Neuronal stem cell (in vitro differentiated cells): ENCODE measurements at regions not wholly inside any gene's neighbourhood (a gene's known extent, or its start where the extent isn't known, plus 50 kb on each side); places are given as distances from the start of the nearest gene placed in this dataset.

ENCODE experiments used
- DNase-seq: peaks from one replicate; pipeline ENCODE4 v3.0.0-alpha.2; 2013; ENCODE audit warnings: low spot score
- H2AFZ ChIP-seq: one replicate; pipeline ENCODE4 v1.6.1; 2013; ENCODE audit warnings: mild to moderate bottlenecking, low read length, inconsistent platforms
- H2AK5ac ChIP-seq: 2 replicates; pipeline ENCODE4 v1.6.1; 2013; ENCODE audit warnings: low read depth, mild to moderate bottlenecking, inconsistent platforms, low read length, moderate library complexity, mixed read lengths
- H2BK120ac ChIP-seq: 2 replicates; pipeline ENCODE4 v1.6.1; 2013; ENCODE audit warnings: low read depth, mild to moderate bottlenecking, inconsistent platforms, low read length, moderate library complexity, mixed read lengths
- H2BK12ac ChIP-seq: one replicate; pipeline ENCODE4 v1.6.1; 2013; ENCODE audit warnings: low read length, inconsistent platforms
- H2BK15ac ChIP-seq: 2 replicates; pipeline ENCODE4 v1.6.1; 2013; ENCODE audit warnings: mild to moderate bottlenecking, low read length, inconsistent platforms, mixed read lengths
- H2BK5ac ChIP-seq: one replicate; pipeline ENCODE4 v1.6.1; 2013; ENCODE audit warnings: inconsistent platforms, mild to moderate bottlenecking, low read length, moderate library complexity
- H3K14ac ChIP-seq: one replicate; pipeline ENCODE4 v1.6.1; 2013; ENCODE audit warnings: low read length, inconsistent platforms
- H3K18ac ChIP-seq: 2 replicates; pipeline ENCODE4 v1.6.1; 2013; ENCODE audit warnings: low read length, inconsistent platforms
- H3K23ac ChIP-seq: 2 replicates; pipeline ENCODE4 v1.6.1; 2013; ENCODE audit warnings: low read depth, mild to moderate bottlenecking, mixed read lengths, low read length, inconsistent platforms; ENCODE audit not compliant: poor library complexity
- H3K27ac ChIP-seq: replicated peaks from 3 replicates; pipeline ENCODE4 v1.5.1; 2013; ENCODE audit warnings: low read length, inconsistent platforms
- H3K27me3 ChIP-seq, 3 experiments: 2 replicates each; pipeline ENCODE4 v1.6.1; 2013; ENCODE audit warnings: low read length in 3 of 3, mild to moderate bottlenecking in 2 of 3, inconsistent platforms in 1 of 3, low read depth in 1 of 3, mixed read lengths in 1 of 3, moderate library complexity in 1 of 3; ENCODE audit not compliant: control insufficient read depth in 3 of 3, insufficient read depth in 3 of 3
- H3K36me3 ChIP-seq, 2 donors: replicated peaks in 1 of 2; 2 replicates each; pipeline ENCODE4 v1.6.1; 2013; ENCODE audit warnings: low read length in 2 of 2; ENCODE audit not compliant: control insufficient read depth in 2 of 2, insufficient read depth in 2 of 2
- H3K4ac ChIP-seq: 2 replicates; pipeline ENCODE4 v1.6.1; 2013; ENCODE audit warnings: inconsistent platforms, mild to moderate bottlenecking, low read length, moderate library complexity
- H3K4me1 ChIP-seq, 2 donors: 1 replicate in 1 of 2; 2 replicates in 1 of 2; pipeline ENCODE4 v1.6.1; 2013; ENCODE audit warnings: low read length in 2 of 2, low read depth in 1 of 2; ENCODE audit not compliant: control insufficient read depth in 2 of 2, insufficient read depth in 1 of 2
- H3K4me2 ChIP-seq: one replicate; pipeline ENCODE4 v1.6.1; 2013; ENCODE audit warnings: mild to moderate bottlenecking, low read length, inconsistent platforms; ENCODE audit not compliant: insufficient read depth, poor library complexity, severe bottlenecking
- H3K4me3 ChIP-seq, 2 donors: 2 replicates each; pipeline ENCODE4 v1.5.1; 2013; ENCODE audit warnings: low read length in 2 of 2, mild to moderate bottlenecking in 2 of 2, inconsistent platforms in 1 of 2, moderate library complexity in 1 of 2
- H3K79me1 ChIP-seq: one replicate; pipeline ENCODE4 v1.6.1; 2013; ENCODE audit warnings: low read depth, mild to moderate bottlenecking, inconsistent platforms, low read length, moderate library complexity
- H3K9ac ChIP-seq: one replicate; pipeline ENCODE4 v1.6.1; 2013; ENCODE audit warnings: mild to moderate bottlenecking, low read depth, low read length, inconsistent platforms; ENCODE audit not compliant: poor library complexity
- H3K9me3 ChIP-seq, 2 donors: replicated peaks in 1 of 2; 2 replicates each; pipeline versions ENCODE3 to v1.6.1; 2013; ENCODE audit warnings: low read length in 2 of 2, mild to moderate bottlenecking in 2 of 2, inconsistent platforms in 1 of 2, low read depth in 1 of 2, mixed read lengths in 1 of 2, moderate library complexity in 1 of 2; ENCODE audit not compliant: control insufficient read depth in 2 of 2, insufficient read depth in 1 of 2
- H4K8ac ChIP-seq: one replicate; pipeline ENCODE4 v1.6.1; 2013; ENCODE audit warnings: low read depth, mild to moderate bottlenecking, inconsistent platforms, low read length, moderate library complexity
- H4K91ac ChIP-seq: one replicate; pipeline ENCODE4 v1.6.1; 2013; ENCODE audit warnings: low read length, low read depth, mild to moderate bottlenecking, inconsistent platforms; ENCODE audit not compliant: poor library complexity
- WGBS, 2 donors: extraction: QIAGEN DNeasy Blood & Tissue Kit; methylation state at CpG; one replicate each; pipeline ENCODE4 v1.1.7; 2013; ENCODE audit warnings: missing lambda C conversion rate in 2 of 2, mixed read lengths in 1 of 2; ENCODE audit not compliant: insufficient read length in 2 of 2, insufficient replicate concordance in 1 of 2; ENCODE audit errors: extremely low coverage in 2 of 2; 5-methylcytosine and 5-hydroxymethylcytosine counted together

DNA sequence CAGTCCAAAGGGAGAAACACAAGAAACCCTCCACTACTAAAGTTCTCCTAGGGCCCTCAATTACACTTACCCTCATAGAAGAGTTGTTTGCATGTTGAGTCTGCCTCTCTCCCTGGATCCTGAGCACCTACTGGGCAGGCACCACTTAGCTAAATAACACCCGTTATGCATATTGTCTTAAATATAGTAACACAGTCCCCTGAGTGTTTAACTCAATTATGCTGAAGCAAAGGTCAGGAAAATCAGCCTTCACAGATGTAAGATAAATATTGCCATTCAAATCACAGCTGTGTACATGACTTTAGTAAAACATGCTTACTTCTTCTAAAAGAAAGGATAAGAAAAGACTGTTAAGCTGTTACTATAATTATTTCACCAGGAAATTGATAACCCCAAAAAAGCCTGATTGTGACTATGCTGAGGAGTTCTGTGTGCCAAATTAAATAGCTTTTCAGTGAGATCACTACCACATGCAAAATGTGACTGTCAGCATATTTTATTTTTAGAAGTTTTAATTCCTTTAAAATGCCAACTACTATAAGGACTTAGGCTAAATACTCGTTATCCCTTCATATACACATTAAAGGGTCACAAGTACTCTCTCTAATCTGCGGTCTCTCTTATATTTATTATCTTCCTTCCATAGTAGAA is 733.9 kb upstream of the PHF14 start:
- Histone ChIP-seq H2AK5ac (no peak overlapping the region), H2BK120ac (no peak overlapping the region), H2BK5ac (no peak overlapping the region), H3K27me3 (no peaks in the 10 kb centered on the region), H3K4ac (no peak overlapping the region), H2BK12ac (no peak overlapping the region), H3K36me3 (no peaks in the 10 kb centered on the region), H4K8ac (no peak overlapping the region), H3K14ac (no peak overlapping the region), H4K91ac (no peak overlapping the region), H3K4me1 (no peaks in the 10 kb centered on the region), H2AFZ (no peak overlapping the region), H3K4me2 (no peak overlapping the region), H3K79me1 (no peaks in the 10 kb centered on the region), H3K18ac (no peak overlapping the region), H3K23ac (no peak overlapping the region), H3K27ac (no peak overlapping the region), H2BK15ac (no peak overlapping the region), H3K9ac (no peak overlapping the region), H3K4me3 (no peak overlapping the region), H3K9me3 (no peaks in the 10 kb centered on the region)
- no peak for DNase-seq
- no CpG with 5 or more reads among the region's 3 CpGs for WGBS, 2 donors

DNA sequence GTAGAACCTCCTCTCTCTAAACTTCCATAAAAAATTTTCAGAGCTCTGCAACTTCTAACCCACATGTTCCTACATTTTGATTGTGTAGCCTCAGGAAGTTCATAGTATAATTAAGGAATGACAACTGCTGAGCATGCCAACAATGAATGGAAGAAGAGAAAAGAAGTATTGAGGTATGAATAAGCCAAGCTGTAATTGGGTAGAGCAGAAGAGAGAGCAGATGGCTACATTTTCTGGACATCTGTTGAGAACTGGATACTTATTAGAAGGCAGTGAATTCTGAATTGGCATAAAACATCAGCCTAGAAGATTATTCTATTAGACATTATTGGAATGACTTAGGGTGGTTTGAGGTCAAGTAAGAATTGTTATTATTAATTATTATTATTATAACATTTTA is 728.3 kb upstream of the PHF14 start:
- Histone ChIP-seq H2BK5ac (no peak overlapping the region), H3K4me3 (no peak overlapping the region), H3K27ac (no peak overlapping the region), H4K8ac (no peak overlapping the region), H3K4me2 (no peak overlapping the region), H2BK15ac (no peak overlapping the region), H3K79me1 (no peaks in the 10 kb centered on the region), H3K4ac (no peak overlapping the region), H3K18ac (no peak overlapping the region), H3K23ac (no peak overlapping the region), H4K91ac (no peak overlapping the region), H2AFZ (no peak overlapping the region), H2BK120ac (no peak overlapping the region), H3K4me1 (no peaks in the 10 kb centered on the region), H2AK5ac (no peak overlapping the region), H3K36me3 (no peaks in the 10 kb centered on the region), H3K27me3 (no peaks in the 10 kb centered on the region), H2BK12ac (no peak overlapping the region), H3K9me3 (peaks cover 7 to 10% of the 10 kb centered on the region in 2 donors), H3K14ac (no peak overlapping the region), H3K9ac (no peak overlapping the region)
- DNase-seq, result no peak

DNA sequence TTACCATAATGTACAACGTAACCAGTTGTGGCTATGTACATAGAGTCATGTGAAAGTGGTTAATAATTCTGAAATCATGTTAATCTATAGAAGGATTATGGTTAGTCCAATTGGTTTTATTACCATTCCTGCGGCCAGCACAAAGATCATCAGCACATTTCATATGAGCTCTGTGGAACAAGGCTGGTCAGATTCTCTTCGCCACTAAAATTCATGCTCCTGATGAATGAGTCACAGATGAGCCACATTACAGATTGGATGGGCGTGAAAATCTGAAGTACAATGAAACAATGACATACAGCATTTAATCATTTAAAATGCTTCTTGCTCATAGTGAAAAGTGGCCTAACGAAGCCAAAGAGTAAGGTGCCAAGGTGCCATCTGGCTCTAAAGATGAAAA is 716.2 kb upstream of the PHF14 start:
- Histone ChIP-seq H3K9me3 (no peaks in the 10 kb centered on the region), H3K27me3 (no peaks in the 10 kb centered on the region), H2BK12ac (no peak overlapping the region), H3K4me1 (no peaks in the 10 kb centered on the region), H3K27ac (no peak overlapping the region), H3K9ac (no peak overlapping the region), H2AFZ (no peak overlapping the region), H3K79me1 (no peaks in the 10 kb centered on the region), H3K18ac (no peak overlapping the region), H2BK120ac (no peak overlapping the region), H3K4me3 (no peak overlapping the region), H3K4ac (no peak overlapping the region), H3K23ac (no peak overlapping the region), H4K8ac (no peak overlapping the region), H3K14ac (no peak overlapping the region), H3K4me2 (no peak overlapping the region), H4K91ac (no peak overlapping the region), H2BK5ac (no peak overlapping the region), H3K36me3 (no peaks in the 10 kb centered on the region), H2BK15ac (no peak overlapping the region), H2AK5ac (no peak overlapping the region)
- no CpG with 5 or more reads among the region's 5 CpGs for WGBS, 2 donors
- DNase-seq, result no peak

DNA sequence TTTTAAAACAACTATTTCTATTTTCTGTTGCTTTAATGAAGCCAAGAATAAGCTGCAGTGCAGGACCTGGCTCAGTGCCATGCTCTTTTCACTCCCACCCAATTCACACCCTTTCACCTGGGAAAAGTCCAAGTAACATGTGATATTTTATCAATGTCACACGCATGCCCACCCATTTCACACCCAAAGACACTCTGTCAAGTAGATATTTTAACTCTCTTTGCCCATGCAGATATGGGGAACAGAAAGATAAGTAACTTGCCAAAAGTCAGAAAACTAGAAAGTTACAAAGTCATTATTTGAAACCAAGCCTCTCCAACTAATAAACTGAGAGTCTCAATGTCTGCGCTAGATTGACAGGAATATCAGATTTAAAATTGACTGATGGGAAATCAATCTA is 706.7 kb upstream of the PHF14 start:
- Histone ChIP-seq H3K27ac (no peak overlapping the region), H2AK5ac (no peak overlapping the region), H3K4ac (no peak overlapping the region), H2BK12ac (no peak overlapping the region), H2BK120ac (no peak overlapping the region), H3K14ac (no peak overlapping the region), H2BK5ac (no peak overlapping the region), H2BK15ac (no peak overlapping the region), H3K36me3 (no peaks in the 10 kb centered on the region), H3K4me2 (no peak overlapping the region), H4K91ac (no peak overlapping the region), H3K9me3 (no peaks in the 10 kb centered on the region), H3K27me3 (no peaks in the 10 kb centered on the region), H4K8ac (no peak overlapping the region), H2AFZ (no peak overlapping the region), H3K4me1 (no peaks in the 10 kb centered on the region), H3K9ac (no peak overlapping the region), H3K4me3 (no peak overlapping the region), H3K23ac (no peak overlapping the region), H3K18ac (no peak overlapping the region), H3K79me1 (no peaks in the 10 kb centered on the region)
- DNase-seq, result no peak
- WGBS, 2 donors, result no CpG with 5 or more reads among the region's 2 CpGs
